Ascending aorta (tissue), 2 donors: ENCODE measurements at regions not wholly inside any gene's neighbourhood (a gene's known extent, or its start where the extent isn't known, plus 50 kb on each side); places are given as distances from the start of the nearest gene placed in this dataset.

Experiments
- DNase-seq, 2 donors: peaks; one replicate each; pipeline ENCODE4 v3.0.0-alpha.2; 2019; ENCODE audit warnings: low spot score in 2 of 2
- H3K27ac ChIP-seq, 2 donors: fragments of 200-600 bp; sonication (generic); one replicate each; pipeline ENCODE4 v1.5.1; 2016 to 2017; ENCODE audit warnings: mild to moderate bottlenecking in 1 of 2
- H3K27me3 ChIP-seq: fragments of 200-600 bp; sonication (generic); one replicate; pipeline ENCODE4 v1.5.1; 2017
- H3K36me3 ChIP-seq, 2 donors: fragments of 200-600 bp; sonication (generic); one replicate each; pipeline ENCODE4 v1.5.1; 2016
- H3K4me1 ChIP-seq, 2 donors: fragments of 200-600 bp; sonication (generic); one replicate each; pipeline ENCODE4 v1.5.1; 2016 to 2017; ENCODE audit warnings: mild to moderate bottlenecking in 1 of 2
- H3K4me3 ChIP-seq, 2 donors: fragments of 200-600 bp; sonication (generic); one replicate each; pipeline ENCODE4 v1.5.1; 2016 to 2017; ENCODE audit warnings: mild to moderate bottlenecking in 1 of 2
- H3K9me3 ChIP-seq, 2 donors: fragments of 200-600 bp; sonication (generic); one replicate each; pipeline ENCODE4 v1.5.1; 2016
- intact Hi-C: fragments of 100-400 bp; cut with DNase I; formaldehyde crosslinking; loops from one replicate; pipeline ENCODE4 v1.15.1; 2023
- TF ChIP-seq, protein P1 (sequence below), 3 experiments: fragments of 200-600 bp in 2 of 3; fragments of 450-650 bp in 1 of 3; sonication (generic) in 2 of 3; IDR thresholded peaks; one replicate each; pipeline ENCODE4 v1.5.1; 2016 to 2019; ENCODE audit warnings: antibody characterized with exemption in 3 of 3, mild to moderate bottlenecking in 1 of 3, moderate library complexity in 1 of 3

DNA sequence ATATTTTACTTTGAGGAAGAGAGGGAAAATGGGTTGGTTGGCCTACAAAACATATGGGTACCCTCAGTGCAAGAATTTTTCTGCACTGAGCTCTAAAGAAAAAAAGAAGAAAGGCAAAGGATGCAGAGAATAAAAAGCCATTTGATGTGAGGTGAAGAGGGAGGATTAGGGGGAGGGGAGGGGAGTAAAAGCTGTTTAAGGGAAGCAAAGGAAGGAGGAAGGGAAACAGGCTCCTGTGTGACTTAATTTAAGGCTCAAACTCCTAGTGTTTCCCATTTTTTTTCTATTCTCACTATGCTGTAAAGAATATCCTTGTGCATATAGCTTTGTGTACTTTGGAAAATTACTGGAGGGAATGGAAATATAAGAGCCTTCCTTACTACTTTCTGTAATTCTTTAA, 78.7 kb downstream of the NKX2-1 start:
- Histone ChIP-seq H3K27me3 (no peaks in the 10 kb centered on the region), H3K4me3 (no peak overlapping the region), H3K4me1 (no peaks in the 10 kb centered on the region), H3K27ac (no peak overlapping the region), H3K36me3 (no peaks in the 10 kb centered on the region), H3K9me3 (no peaks in the 10 kb centered on the region)
- intact Hi-C loops, result no loop called here
- TF ChIP-seq, protein P1, sequence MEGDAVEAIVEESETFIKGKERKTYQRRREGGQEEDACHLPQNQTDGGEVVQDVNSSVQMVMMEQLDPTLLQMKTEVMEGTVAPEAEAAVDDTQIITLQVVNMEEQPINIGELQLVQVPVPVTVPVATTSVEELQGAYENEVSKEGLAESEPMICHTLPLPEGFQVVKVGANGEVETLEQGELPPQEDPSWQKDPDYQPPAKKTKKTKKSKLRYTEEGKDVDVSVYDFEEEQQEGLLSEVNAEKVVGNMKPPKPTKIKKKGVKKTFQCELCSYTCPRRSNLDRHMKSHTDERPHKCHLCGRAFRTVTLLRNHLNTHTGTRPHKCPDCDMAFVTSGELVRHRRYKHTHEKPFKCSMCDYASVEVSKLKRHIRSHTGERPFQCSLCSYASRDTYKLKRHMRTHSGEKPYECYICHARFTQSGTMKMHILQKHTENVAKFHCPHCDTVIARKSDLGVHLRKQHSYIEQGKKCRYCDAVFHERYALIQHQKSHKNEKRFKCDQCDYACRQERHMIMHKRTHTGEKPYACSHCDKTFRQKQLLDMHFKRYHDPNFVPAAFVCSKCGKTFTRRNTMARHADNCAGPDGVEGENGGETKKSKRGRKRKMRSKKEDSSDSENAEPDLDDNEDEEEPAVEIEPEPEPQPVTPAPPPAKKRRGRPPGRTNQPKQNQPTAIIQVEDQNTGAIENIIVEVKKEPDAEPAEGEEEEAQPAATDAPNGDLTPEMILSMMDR (IDR thresholded peaks at IDR 0.05), result no peak
- no peak for DNase-seq

DNA sequence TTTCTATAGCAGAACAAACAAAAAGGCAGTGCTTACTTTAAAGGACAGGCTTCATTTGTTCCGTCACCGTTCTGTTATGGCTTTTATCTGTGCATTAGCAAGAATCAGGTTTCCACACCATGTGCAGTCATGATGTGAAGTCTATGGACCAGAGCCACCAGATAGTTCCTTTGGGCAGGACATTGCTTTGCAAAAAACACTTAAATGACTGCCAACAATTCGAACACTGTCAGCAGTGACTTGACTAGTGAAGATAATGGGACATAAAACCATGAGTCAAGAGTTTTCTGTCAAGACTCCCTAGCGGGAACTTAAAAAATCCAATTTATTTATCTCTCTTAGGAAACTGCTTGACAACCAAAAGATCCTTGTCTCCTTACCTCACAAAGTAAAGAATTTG, 80.3 kb downstream of the NKX2-1 start:
- TF ChIP-seq, protein P1 (IDR thresholded peaks at IDR 0.05), result no peak
- intact Hi-C loops, result no loop called here
- no peak overlapping the region for H3K4me3 ChIP-seq
- H3K4me1 ChIP-seq, result no peaks in the 10 kb centered on the region
- no peaks in the 10 kb centered on the region for H3K27me3 ChIP-seq
- DNase-seq, result no peak
- no peak overlapping the region for H3K27ac ChIP-seq
- no peaks in the 10 kb centered on the region for H3K9me3 ChIP-seq
- no peaks in the 10 kb centered on the region for H3K36me3 ChIP-seq

DNA sequence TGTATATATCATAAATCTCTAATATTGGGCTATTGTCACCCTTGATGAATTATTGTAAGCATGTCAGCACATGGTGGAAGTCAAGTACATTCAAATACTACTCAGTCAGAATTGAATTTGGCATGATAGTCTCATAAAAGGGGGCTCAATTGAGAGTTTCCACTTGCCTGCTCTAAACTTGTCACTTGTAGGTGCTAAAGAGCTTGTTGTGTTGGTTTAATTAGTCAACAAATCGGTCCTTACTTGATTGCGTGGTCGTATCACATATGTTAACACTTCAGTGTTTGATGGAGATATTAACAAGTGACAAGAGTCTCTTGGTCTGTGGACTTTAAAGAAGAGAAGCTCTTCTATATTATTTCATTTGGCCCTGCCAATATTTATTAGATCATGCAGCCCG, 81.1 kb downstream of the NKX2-1 start:
- intact Hi-C loops, result no loop called here
- H3K36me3 ChIP-seq, result no peaks in the 10 kb centered on the region
- H3K4me1 ChIP-seq, result no peaks in the 10 kb centered on the region

DNA sequence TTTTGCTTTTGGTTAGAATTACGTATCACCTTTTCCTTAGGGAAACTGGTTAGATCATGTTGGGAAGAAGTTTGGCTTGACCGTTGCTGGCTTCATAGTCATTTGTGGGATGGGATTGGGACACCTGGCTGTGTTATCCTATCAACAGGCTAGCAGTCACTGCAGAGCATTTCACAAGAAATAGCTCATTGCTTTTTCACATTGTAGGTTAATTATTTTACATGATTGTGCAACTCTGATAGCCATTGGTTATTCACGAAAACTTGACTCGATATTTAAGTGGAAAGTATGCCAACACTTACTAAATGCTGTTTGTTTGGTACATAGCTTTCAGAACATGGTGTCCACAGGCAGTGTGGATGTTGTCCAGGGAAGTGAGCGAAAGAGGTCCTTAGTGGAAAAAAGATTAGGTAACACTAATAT, 89.4 kb downstream of the NKX2-1 start:
- intact Hi-C loops, result no loop called here
- Histone ChIP-seq H3K27me3 (no peaks in the 10 kb centered on the region), H3K9me3 (no peaks in the 10 kb centered on the region), H3K36me3 (no peaks in the 10 kb centered on the region), H3K4me1 (no peaks in the 10 kb centered on the region), H3K27ac (no peak overlapping the region), H3K4me3 (no peak overlapping the region)
- TF ChIP-seq, protein P1 (IDR thresholded peaks at IDR 0.05), result no peak
- DNase-seq, result no peak

More for the DNA sequence above, 81.1 kb downstream of the NKX2-1 start:
- no peak overlapping the region for H3K27ac ChIP-seq
- H3K4me3 ChIP-seq, result no peak overlapping the region
- TF ChIP-seq, protein P1 (IDR thresholded peaks at IDR 0.05), result no peak
- no peaks in the 10 kb centered on the region for H3K27me3 ChIP-seq
- no peaks in the 10 kb centered on the region for H3K9me3 ChIP-seq
- DNase-seq, result no peak

DNA sequence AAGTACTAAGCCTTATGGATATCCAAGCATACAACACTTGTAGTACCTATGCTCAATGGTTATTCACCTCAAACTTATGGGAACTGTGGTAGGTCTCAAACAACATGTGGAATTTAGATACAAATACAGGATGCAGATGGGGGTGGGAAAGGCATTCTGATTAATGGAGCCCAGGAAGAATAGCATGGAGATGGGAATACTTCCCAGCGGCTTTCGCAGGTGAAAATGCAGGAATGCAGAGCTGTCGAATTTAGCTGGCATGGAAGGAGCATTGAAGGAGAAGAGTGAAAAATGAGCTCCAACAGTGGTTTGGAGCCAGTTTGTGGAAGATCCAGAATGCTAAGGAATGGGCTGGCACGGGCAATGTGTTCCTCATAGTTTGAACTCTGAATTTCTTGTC, 89.9 kb downstream of the NKX2-1 start:
- Histone ChIP-seq H3K36me3 (no peaks in the 10 kb centered on the region), H3K4me1 (no peaks in the 10 kb centered on the region), H3K27me3 (no peaks in the 10 kb centered on the region), H3K27ac (no peak overlapping the region), H3K4me3 (no peak overlapping the region), H3K9me3 (no peaks in the 10 kb centered on the region)
- no peak for DNase-seq
- intact Hi-C loops, result no loop called here
- TF ChIP-seq, protein P1 (IDR thresholded peaks at IDR 0.05), result no peak

DNA sequence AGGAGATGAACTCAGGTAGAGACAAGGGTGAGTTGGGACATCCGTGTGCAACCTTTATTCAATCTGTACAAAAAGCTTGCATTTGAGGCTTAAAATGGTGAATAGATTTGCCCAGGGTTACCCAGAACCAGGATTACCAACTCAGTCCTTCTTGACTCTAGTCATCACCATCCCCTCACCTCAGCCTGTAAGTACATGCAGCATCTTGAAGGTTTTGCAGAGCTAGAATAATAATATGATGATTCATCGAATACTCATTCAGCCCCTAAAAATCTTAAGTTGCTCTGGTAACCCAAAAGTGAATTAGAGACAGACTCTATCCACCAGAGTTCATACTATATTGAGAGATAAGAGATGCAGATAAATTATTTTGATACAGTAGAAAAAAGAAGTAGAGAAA, 90.3 kb downstream of the NKX2-1 start:
- H3K4me3 ChIP-seq, result no peak overlapping the region
- DNase-seq, result no peak
- no peak overlapping the region for H3K27ac ChIP-seq
- intact Hi-C loops, result no loop called here
- no peaks in the 10 kb centered on the region for H3K27me3 ChIP-seq
- no peaks in the 10 kb centered on the region for H3K4me1 ChIP-seq
- H3K36me3 ChIP-seq, result no peaks in the 10 kb centered on the region
- TF ChIP-seq, protein P1 (IDR thresholded peaks at IDR 0.05), result no peak
- no peaks in the 10 kb centered on the region for H3K9me3 ChIP-seq
